GM13976 (cell line): ENCODE measurements at regions not wholly inside any gene's neighbourhood (a gene's known extent, or its start where the extent isn't known, plus 50 kb on each side); places are given as distances from the start of the nearest gene placed in this dataset.

ENCODE experiments used
- DNase-seq: peaks from one replicate; pipeline ENCODE4 v3.0.0; 2012; ENCODE audit warnings: low spot score
- CTCF ChIP-seq: IDR thresholded peaks from 2 replicates; pipeline ENCODE4 v1.5.1; 2012; ENCODE audit warnings: borderline replicate concordance, mild to moderate bottlenecking; ENCODE audit not compliant: insufficient read depth; ENCODE audit errors: extremely low read depth, missing control alignments, control extremely low read depth
- in situ Hi-C: fragments of 300-500 bp; cut with MboI; formaldehyde crosslinking; loops from one replicate; pipeline ENCODE4 v1.12.0; 2022; ENCODE audit warnings: low sequenced_read_pairs, mixed read lengths, inconsistent platforms; ENCODE audit not compliant: unreplicated experiment

- in situ Hi-C loops = no loop called here
- no peak for DNase-seq
- no peak for TF ChIP-seq CTCF
Observed at GRCh38 chr20:22159276-22159675, 425.1 kb downstream of the FOXA2 start.

GRCh38 chr20:22127587-22127986 is 422.1 kb downstream of the PAX1 start:
- in situ Hi-C loops = no loop called here
- DNase-seq = no peak
- TF ChIP-seq CTCF = no peak

DNA sequence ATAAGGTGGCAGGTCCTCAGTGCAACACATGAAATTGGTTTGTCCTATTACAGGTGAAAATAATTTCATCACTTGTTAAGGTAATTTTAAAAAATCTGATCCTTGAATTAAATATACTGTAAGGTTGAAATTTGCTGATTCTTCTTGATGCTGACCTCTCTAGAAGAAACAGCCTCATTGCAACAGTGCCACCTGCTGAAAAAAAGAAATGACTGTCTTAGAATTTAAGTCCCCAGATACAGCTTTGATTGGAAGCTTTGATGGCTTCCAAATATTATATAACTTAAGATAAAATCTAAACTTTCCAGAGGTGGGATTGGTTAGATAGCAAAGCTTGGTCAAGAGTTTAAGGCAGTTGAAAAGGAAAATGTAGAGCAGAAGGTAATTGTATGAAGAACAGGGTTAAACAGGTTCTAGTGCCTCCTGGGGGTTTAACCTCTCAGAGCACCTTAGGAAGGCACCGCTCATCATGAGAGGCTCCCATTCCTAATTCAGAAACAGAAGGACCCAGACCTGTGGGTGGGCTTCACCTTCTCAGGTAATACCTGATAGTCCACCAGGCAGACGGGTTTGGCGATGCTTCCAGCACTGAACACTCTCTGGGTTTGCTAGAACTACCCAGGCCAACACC is 401.0 kb downstream of the PAX1 start:
- in situ Hi-C loops = no loop called here
- no peak for TF ChIP-seq CTCF
- no peak for DNase-seq

GRCh38 chr20:22101606-22102005 is 396.1 kb downstream of the PAX1 start:
- DNase-seq = no peak
- no peak for TF ChIP-seq CTCF
- in situ Hi-C loops = no loop called here

DNA sequence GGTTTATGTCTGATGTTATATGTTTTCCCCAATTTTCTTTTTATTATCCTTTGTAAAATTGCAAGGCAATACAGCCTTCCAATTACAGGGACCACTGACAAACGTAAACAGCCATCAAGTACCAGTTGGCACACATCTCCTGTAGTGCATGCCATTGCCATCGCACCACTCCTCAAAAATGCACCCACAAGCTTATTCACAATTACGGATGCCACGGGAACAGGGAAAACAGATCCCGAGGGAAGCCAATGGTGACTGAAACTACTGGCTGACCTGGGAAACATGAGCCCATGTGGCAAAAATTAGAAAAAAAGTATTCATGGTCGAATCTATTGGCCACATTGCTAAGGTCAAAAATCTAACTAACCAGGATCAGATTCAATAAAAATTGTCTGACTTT is 395.2 kb downstream of the PAX1 start:
- TF ChIP-seq CTCF = no peak
- no peak for DNase-seq
- in situ Hi-C loops = no loop called here

DNA sequence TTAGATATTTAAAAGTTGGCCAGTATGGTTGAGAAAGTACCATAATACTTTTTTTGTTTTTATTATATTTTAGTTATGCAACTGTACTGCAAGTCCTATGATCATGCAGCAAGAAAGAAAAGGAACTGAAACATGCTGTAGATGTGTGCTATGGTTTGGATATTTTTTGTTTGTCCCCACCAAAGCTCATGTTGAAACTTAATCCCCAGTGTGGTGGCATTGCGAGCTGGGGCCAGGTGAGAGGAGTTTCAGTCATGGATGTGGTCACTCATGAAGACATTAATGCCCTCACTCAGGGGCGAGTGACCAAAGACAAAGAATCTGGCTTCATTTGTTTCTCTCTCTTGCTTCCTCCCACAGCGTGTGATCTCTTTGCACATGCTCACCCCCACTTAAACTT is 393.9 kb downstream of the PAX1 start:
- no peak for DNase-seq
- in situ Hi-C loops = no loop called here
- no peak for TF ChIP-seq CTCF

DNA sequence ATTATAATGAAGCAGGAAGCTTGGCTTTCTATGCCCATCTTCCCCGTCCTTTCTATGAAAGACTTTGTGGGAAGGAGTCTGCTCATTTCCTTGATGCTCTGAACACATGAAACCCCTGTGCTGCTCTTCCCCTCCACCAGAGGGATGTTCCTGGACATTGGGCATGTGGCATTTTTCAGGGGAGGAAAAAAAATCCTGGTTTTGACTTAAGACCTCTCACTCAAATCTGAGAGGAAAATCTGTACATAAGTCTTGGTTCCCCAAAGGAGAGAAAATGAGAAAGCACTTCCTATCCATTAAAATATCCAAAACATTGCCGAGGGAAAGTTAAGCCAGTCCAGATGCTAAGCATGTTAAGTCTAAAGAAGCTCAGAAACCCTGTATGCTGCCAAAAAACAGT is 393.0 kb downstream of the PAX1 start:
- no peak for DNase-seq
- TF ChIP-seq CTCF = no peak
- in situ Hi-C loops = no loop called here
